Stomach (tissue), 8 donors: ENCODE measurements at regions not wholly inside any gene's neighbourhood (a gene's known extent, or its start where the extent isn't known, plus 50 kb on each side); places are given as distances from the start of the nearest gene placed in this dataset.
A peak's percentile ranks its signal among the peaks of the same experiment; 100 is the strongest.

Source experiments
- DNase-seq, 2 donors: peaks; one replicate each; pipeline versions ENCODE4 v3.0.0 to v3.0.0-alpha.2; 2013 to 2019
- H3K27ac ChIP-seq, 5 donors: fragments of 200-600 bp in 4 of 5; sonication (generic) in 4 of 5; one replicate each; pipeline ENCODE4 v1.5.1; 2013 to 2019; ENCODE audit warnings: mild to moderate bottlenecking in 1 of 5, moderate library complexity in 1 of 5
- H3K27me3 ChIP-seq, 3 donors: fragments of 200-600 bp; sonication (generic); one replicate each; pipeline ENCODE4 v1.5.1; 2017 to 2019; ENCODE audit warnings: mixed run types in 1 of 3
- H3K36me3 ChIP-seq, 4 donors: fragments of 200-600 bp; sonication (generic); 1 replicate in 3 of 4; 2 replicates in 1 of 4; pipeline ENCODE4 v1.5.1; 2016 to 2019
- H3K4me1 ChIP-seq, 4 donors: fragments of 200-600 bp; sonication (generic); one replicate each; pipeline ENCODE4 v1.5.1; 2016 to 2019
- H3K4me3 ChIP-seq, 4 donors: fragments of 200-600 bp; sonication (generic) in 3 of 4; one replicate each; pipeline ENCODE4 v1.5.1; 2016 to 2019; ENCODE audit warnings: mild to moderate bottlenecking in 1 of 4
- H3K9me3 ChIP-seq, 4 donors: fragments of 200-600 bp; sonication (generic); one replicate each; pipeline ENCODE4 v1.5.1; 2016 to 2019
- EP300 ChIP-seq: sonication (generic); formaldehyde crosslinking; IDR thresholded peaks from one replicate; pipeline ENCODE4 v1.6.1; 2017; ENCODE audit warnings: antibody characterized with exemption
- POLR2A ChIP-seq, 4 donors: fragments of 450-650 bp; IDR thresholded peaks; one replicate each; pipeline ENCODE4 v1.6.1; 2016; ENCODE audit warnings: antibody characterized with exemption in 4 of 4, control low read depth in 2 of 4, mild to moderate bottlenecking in 1 of 4, moderate library complexity in 1 of 4
- POLR2AphosphoS5 ChIP-seq, 3 donors: sonication (generic); formaldehyde crosslinking; IDR thresholded peaks; one replicate each; pipeline ENCODE4 v1.6.1; 2016; ENCODE audit warnings: antibody characterized with exemption in 3 of 3
- WGBS, 5 donors: extraction: QIAGEN DNeasy Blood & Tissue Kit in 3 of 5; methylation state at CpG; one replicate each; pipeline versions ENCODE4 v1.1.5 to v1.1.7; 2013 to 2018; 5-methylcytosine and 5-hydroxymethylcytosine counted together
- intact Hi-C: fragments of 100-400 bp; cut with DNase I; formaldehyde crosslinking; loops from one replicate; pipeline ENCODE4 v1.15.1; 2023; ENCODE audit warnings: low total_unique reads
- TF ChIP-seq, protein P1 (sequence below), 7 experiments: fragments of 450-650 bp in 4 of 7; fragments of 200-600 bp in 3 of 7; sonication (generic) in 3 of 7; IDR thresholded peaks; one replicate each; pipeline ENCODE4 v1.5.1; 2016 to 2019; ENCODE audit warnings: antibody characterized with exemption in 7 of 7, control low read depth in 2 of 7, mild to moderate bottlenecking in 1 of 7
- donor health status: healthy with polysubstance abuse.
- donor health status: Bipolar disorder and iron deficiency.
- donor health status: healthy.

DNA sequence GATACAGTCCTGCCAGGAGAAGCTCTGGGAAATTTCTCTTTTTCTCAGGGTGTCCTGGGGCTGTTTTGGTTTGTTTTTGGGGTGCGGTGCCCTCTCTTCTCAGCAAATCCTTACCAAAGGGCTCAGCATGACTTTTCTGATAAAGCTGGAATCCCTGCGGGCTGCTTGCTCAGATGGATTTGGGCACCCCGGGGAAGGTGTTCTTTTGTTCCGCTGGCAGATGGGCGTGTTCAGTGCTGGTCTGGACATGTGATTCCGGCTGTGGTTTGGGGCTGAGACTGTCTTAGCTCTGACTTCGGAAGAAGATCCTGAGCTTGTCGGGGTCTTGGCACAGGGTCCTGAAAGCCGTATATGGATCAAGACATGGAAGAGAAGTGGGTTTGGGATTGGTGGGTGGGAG, 134.2 kb upstream of the SPRED2 start:
- DNase-seq, result peak in 1 of 2 donors; percentile 52
- H3K27me3 ChIP-seq, result peaks cover 0 to 3% (median 0%) of the 10 kb centered on the region in 3 donors
- peaks cover 0 to 8% (median 2%) of the 10 kb centered on the region in 4 donors for H3K4me1 ChIP-seq
- no peaks in the 10 kb centered on the region for H3K9me3 ChIP-seq
- WGBS, 5 donors, result 12 to 58% (median 23%) methylated on average over 9 of the region's 9 CpGs
- no peaks in the 10 kb centered on the region for H3K36me3 ChIP-seq
- peak overlapping the region in 1 of 4 donors; percentile 3 for H3K4me3 ChIP-seq
- TF ChIP-seq POLR2AphosphoS5 (IDR thresholded peaks at IDR 0.05), result no peak
- no peak overlapping the region for H3K27ac ChIP-seq
- intact Hi-C loops, result no loop called here

DNA sequence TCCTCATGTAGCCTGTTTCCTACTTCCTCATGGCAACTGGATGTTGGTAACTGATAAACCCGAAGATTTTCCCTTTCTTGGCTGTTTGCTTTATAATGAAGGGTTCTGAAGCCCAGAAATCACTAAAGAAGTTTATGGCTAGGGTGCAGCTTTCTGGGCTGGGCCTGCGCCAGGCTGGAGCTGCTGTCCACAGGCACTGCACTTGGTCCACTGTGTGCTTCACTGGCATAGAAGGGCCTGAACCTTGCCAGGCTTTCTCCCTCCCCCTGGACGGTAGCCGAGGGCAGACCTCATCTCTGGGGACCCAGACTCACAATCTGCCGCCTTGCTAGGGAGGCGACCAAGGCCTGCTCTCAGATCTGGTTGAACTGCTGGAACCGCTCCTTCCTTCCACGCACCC, 133.3 kb upstream of the SPRED2 start:
- intact Hi-C loops, result no loop called here
- Histone ChIP-seq H3K4me1 (peaks cover 0 to 8% (median 2%) of the 10 kb centered on the region in 4 donors), H3K9me3 (no peaks in the 10 kb centered on the region), H3K27ac (no peak overlapping the region), H3K4me3 (no peak overlapping the region), H3K36me3 (no peaks in the 10 kb centered on the region), H3K27me3 (peaks cover 0 to 3% (median 0%) of the 10 kb centered on the region in 3 donors)
- TF ChIP-seq POLR2A (IDR thresholded peaks at IDR 0.05), result no peak
- TF ChIP-seq, protein P1, sequence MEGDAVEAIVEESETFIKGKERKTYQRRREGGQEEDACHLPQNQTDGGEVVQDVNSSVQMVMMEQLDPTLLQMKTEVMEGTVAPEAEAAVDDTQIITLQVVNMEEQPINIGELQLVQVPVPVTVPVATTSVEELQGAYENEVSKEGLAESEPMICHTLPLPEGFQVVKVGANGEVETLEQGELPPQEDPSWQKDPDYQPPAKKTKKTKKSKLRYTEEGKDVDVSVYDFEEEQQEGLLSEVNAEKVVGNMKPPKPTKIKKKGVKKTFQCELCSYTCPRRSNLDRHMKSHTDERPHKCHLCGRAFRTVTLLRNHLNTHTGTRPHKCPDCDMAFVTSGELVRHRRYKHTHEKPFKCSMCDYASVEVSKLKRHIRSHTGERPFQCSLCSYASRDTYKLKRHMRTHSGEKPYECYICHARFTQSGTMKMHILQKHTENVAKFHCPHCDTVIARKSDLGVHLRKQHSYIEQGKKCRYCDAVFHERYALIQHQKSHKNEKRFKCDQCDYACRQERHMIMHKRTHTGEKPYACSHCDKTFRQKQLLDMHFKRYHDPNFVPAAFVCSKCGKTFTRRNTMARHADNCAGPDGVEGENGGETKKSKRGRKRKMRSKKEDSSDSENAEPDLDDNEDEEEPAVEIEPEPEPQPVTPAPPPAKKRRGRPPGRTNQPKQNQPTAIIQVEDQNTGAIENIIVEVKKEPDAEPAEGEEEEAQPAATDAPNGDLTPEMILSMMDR (IDR thresholded peaks at IDR 0.05), result no peak
- TF ChIP-seq POLR2AphosphoS5 (IDR thresholded peaks at IDR 0.05), result no peak
- no peak for TF ChIP-seq EP300
- whole genome bisulfite sequencing, 5 donors, result 78 to 84% (median 80%) methylated on average over 7 to 8 of the region's 8 CpGs
- no peak for DNase-seq

DNA sequence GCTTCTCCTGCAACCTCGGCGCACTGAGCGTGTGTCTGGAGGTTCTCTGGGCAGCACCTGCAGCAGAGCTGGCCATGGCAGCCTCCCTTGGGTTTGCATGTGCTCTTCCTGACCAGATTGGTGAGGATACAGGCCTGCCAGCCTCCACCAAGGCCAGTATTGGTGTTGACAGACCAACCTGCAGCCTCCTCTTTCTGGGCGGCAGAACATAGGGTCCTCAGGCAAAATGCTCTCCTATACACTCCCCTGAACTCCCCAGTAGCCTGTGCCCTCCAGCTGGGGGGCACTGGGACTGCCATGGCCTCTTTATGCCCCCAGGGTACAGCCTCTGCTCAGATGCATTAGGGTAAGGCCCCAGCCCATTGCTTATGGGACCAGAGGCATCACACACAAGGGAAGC, 131.9 kb upstream of the SPRED2 start:
- H3K4me1 ChIP-seq, result peaks cover 0 to 8% (median 2%) of the 10 kb centered on the region in 4 donors
- no peak overlapping the region for H3K27ac ChIP-seq
- H3K4me3 ChIP-seq, result no peak overlapping the region
- H3K27me3 ChIP-seq, result peaks cover 0 to 3% (median 0%) of the 10 kb centered on the region in 3 donors
- DNase-seq, result no peak
- H3K9me3 ChIP-seq, result no peaks in the 10 kb centered on the region
- TF ChIP-seq, protein P1 (IDR thresholded peaks at IDR 0.05), result no peak
- TF ChIP-seq POLR2A (IDR thresholded peaks at IDR 0.05) (no peak), POLR2AphosphoS5 (IDR thresholded peaks at IDR 0.05) (no peak), EP300 (no peak)
- no peaks in the 10 kb centered on the region for H3K36me3 ChIP-seq
- WGBS, 5 donors, result 93 to 98% (median 94%) methylated on average over 4 of the region's 4 CpGs
- intact Hi-C loops, result no loop called here

DNA sequence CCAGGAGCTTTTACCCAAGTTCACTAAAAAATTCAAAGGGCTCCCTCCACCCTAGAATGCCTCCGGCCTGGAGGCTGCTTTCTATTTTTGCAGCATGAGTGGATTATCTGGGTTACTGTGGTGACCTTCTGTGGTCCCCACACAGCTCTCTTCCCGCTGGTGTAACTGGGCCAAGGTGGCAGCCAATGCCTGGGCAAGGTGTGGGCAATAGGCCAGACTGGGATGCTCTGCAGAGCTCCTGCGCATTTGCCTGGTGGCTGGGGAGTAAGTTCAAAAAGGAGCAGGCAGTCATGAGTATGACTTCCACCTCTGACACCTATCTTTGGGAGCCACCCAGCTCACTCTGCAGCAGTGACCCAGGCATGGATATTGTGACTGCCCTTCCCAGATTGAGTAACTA, 130.5 kb upstream of the SPRED2 start:
- intact Hi-C loops, result no loop called here
- Histone ChIP-seq H3K27me3 (peaks cover 0 to 3% (median 0%) of the 10 kb centered on the region in 3 donors), H3K4me1 (peaks cover 0 to 8% (median 2%) of the 10 kb centered on the region in 4 donors), H3K27ac (no peak overlapping the region), H3K4me3 (no peak overlapping the region), H3K9me3 (no peaks in the 10 kb centered on the region), H3K36me3 (no peaks in the 10 kb centered on the region)
- TF ChIP-seq EP300 (no peak), POLR2AphosphoS5 (IDR thresholded peaks at IDR 0.05) (no peak), POLR2A (IDR thresholded peaks at IDR 0.05) (no peak)
- TF ChIP-seq, protein P1 (IDR thresholded peaks at IDR 0.05), result no peak
- no peak for DNase-seq
- 59 to 88% (median 71%) methylated on average over 3 of the region's 3 CpGs for WGBS, 5 donors

DNA sequence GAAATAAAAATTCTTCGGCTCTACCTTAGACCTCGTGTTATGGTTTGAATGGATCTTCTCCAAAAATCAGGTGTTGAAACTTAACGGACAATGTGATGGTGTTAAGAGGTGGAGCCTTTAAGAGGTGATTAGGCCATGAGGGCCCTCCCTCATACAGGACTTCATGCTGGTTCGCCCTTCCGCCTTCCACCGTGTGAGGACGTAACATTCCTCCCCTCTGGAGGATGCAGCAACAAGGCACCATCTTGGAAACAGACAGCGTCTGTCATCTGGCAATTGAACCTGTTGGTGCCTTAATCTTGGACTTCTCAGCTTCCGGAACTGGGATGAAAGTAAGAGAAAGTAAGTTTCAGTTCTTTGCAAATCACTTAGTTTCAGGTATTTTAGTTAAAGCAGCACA, 126.3 kb upstream of the SPRED2 start:
- Histone ChIP-seq H3K4me3 (no peak overlapping the region), H3K27me3 (no peaks in the 10 kb centered on the region), H3K36me3 (no peaks in the 10 kb centered on the region), H3K4me1 (peaks cover 0 to under 1% (median 0%) of the 10 kb centered on the region in 4 donors), H3K9me3 (no peaks in the 10 kb centered on the region), H3K27ac (no peak overlapping the region)
- intact Hi-C loops, result loop anchor here (10.0 kb wide), 1 partner anchor 294 kb away; no protein-coding TSS in a partner anchor
- no peak for DNase-seq
- TF ChIP-seq POLR2A (IDR thresholded peaks at IDR 0.05) (no peak), POLR2AphosphoS5 (IDR thresholded peaks at IDR 0.05) (no peak), EP300 (no peak)
- TF ChIP-seq, protein P1 (IDR thresholded peaks at IDR 0.05), result no peak
- 66 to 81% (median 74%) methylated on average over 9 of the region's 9 CpGs for WGBS, 5 donors
